Smooth muscle cell (in vitro differentiated cells): ENCODE measurements at regions not wholly inside any gene's neighbourhood (a gene's known extent, or its start where the extent isn't known, plus 50 kb on each side); places are given as distances from the start of the nearest gene placed in this dataset.

Source experiments
- DNase-seq: peaks from one replicate; lab custom pipeline; 2025; ENCODE audit not compliant: unreplicated experiment; lab: John Stamatoyannopoulos, UW
- H2AFZ ChIP-seq: fragments of 200-600 bp; sonication (generic); 2 replicates; pipeline ENCODE4 v1.6.0; 2016; ENCODE audit warnings: antibody characterized with exemption, low read depth, mild to moderate bottlenecking
- H3F3A ChIP-seq: fragments of 200-600 bp; sonication (generic); 2 replicates; pipeline ENCODE4 v1.6.0; 2017; ENCODE audit warnings: antibody characterized with exemption, low read depth
- H3K27ac ChIP-seq: fragments of 200-600 bp; sonication (generic); 2 replicates; pipeline ENCODE4 v1.5.1; 2016; ENCODE audit warnings: low read depth, mild to moderate bottlenecking
- H3K27me3 ChIP-seq: fragments of 200-600 bp; sonication (generic); 2 replicates; pipeline ENCODE4 v1.6.1; 2016; ENCODE audit warnings: low read depth, mild to moderate bottlenecking
- H3K36me3 ChIP-seq: fragments of 200-600 bp; sonication (generic); 2 replicates; pipeline ENCODE4 v1.5.1; 2016; ENCODE audit warnings: low read depth
- H3K4me1 ChIP-seq: fragments of 200-600 bp; sonication (generic); 2 replicates; pipeline ENCODE4 v1.5.1; 2016; ENCODE audit warnings: low read depth
- H3K4me2 ChIP-seq: fragments of 200-600 bp; sonication (generic); 2 replicates; pipeline ENCODE4 v1.6.0; 2016; ENCODE audit warnings: mild to moderate bottlenecking
- H3K4me3 ChIP-seq: fragments of 200-600 bp; sonication (generic); 2 replicates; pipeline ENCODE4 v1.5.1; 2016; ENCODE audit warnings: mild to moderate bottlenecking
- H3K79me2 ChIP-seq: fragments of 200-600 bp; sonication (generic); 2 replicates; pipeline ENCODE4 v1.6.0; 2016; ENCODE audit warnings: low read depth, mild to moderate bottlenecking
- H3K9ac ChIP-seq: fragments of 200-600 bp; sonication (generic); 2 replicates; pipeline ENCODE4 v1.6.0; 2016; ENCODE audit warnings: low read depth
- H3K9me3 ChIP-seq: fragments of 200-600 bp; sonication (generic); replicated peaks from 2 replicates; pipeline ENCODE4 v1.5.1; 2016; ENCODE audit warnings: low read depth
- H4K20me1 ChIP-seq: fragments of 200-600 bp; sonication (generic); 2 replicates; pipeline ENCODE4 v1.6.0; 2016; ENCODE audit warnings: low read depth
- WGBS: methylation state at CpG from one replicate; pipeline ENCODE4 v1.1.7; 2016; ENCODE audit warnings: low lambda C conversion rate; 5-methylcytosine and 5-hydroxymethylcytosine counted together
- TF ChIP-seq, protein P1 (sequence below): fragments of 200-600 bp; sonication (generic); IDR thresholded peaks from 2 replicates; pipeline ENCODE4 v1.5.1; 2017; ENCODE audit warnings: borderline replicate concordance, mild to moderate bottlenecking, antibody characterized with exemption; ENCODE audit not compliant: insufficient read depth, poor library complexity, severe bottlenecking

DNA sequence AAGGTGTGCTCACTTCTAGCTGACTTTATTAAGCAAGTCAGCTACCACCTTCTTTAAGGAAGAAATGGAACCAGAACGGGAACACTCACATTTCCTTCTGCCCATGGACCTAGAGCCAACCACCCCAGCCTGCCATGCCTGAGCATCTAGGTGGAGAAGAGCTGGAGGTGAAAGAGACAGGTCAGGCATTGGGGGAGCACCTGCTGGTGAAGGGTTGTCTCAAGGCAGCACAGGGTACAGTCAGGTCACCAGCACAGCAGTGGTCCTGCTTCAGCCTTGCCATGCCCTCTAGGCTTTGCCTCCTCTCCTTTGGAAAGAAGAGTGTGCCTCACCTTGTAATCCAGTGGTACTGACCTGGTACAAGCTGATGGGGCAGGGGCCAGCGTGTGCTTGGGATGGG, 107.9 kb downstream of the KCNF1 start:
- no peak overlapping the region for H3K4me3 ChIP-seq
- H2AFZ ChIP-seq: no peak overlapping the region
- no peak overlapping the region for H3K27ac ChIP-seq
- H3K9me3 ChIP-seq: no peaks in the 10 kb centered on the region
- H3K27me3 ChIP-seq: no peaks in the 10 kb centered on the region
- no peaks in the 10 kb centered on the region for H3K79me2 ChIP-seq
- H3F3A ChIP-seq: no peaks in the 10 kb centered on the region
- H3K36me3 ChIP-seq: no peaks in the 10 kb centered on the region
- no peaks in the 10 kb centered on the region for H4K20me1 ChIP-seq
- no peaks in the 10 kb centered on the region for H3K4me1 ChIP-seq
- no peak for DNase-seq
- WGBS: 91% methylated on average over 2 of the region's 2 CpGs
- TF ChIP-seq, protein P1, sequence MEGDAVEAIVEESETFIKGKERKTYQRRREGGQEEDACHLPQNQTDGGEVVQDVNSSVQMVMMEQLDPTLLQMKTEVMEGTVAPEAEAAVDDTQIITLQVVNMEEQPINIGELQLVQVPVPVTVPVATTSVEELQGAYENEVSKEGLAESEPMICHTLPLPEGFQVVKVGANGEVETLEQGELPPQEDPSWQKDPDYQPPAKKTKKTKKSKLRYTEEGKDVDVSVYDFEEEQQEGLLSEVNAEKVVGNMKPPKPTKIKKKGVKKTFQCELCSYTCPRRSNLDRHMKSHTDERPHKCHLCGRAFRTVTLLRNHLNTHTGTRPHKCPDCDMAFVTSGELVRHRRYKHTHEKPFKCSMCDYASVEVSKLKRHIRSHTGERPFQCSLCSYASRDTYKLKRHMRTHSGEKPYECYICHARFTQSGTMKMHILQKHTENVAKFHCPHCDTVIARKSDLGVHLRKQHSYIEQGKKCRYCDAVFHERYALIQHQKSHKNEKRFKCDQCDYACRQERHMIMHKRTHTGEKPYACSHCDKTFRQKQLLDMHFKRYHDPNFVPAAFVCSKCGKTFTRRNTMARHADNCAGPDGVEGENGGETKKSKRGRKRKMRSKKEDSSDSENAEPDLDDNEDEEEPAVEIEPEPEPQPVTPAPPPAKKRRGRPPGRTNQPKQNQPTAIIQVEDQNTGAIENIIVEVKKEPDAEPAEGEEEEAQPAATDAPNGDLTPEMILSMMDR: no peak
- no peak overlapping the region for H3K9ac ChIP-seq
- H3K4me2 ChIP-seq: no peak overlapping the region

DNA sequence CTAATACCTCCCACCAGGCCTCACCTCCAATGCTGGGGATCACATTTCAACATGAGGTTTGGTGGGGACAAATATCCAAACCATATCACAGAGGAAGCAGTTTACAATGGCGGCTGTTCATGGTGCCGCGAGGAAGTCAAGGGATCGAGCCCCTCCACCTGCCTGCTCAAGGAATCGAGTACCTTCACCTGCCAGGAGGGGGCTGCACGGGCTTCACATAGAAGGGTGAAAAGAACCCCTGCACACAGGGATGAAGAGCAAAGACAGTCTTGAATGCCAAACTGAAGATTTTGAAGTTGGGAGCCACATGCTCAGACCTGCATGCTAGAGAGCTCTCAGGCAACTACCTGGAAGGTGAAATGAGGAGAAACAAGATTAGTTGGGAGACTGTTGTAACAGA, 110.3 kb downstream of the KCNF1 start:
- no peaks in the 10 kb centered on the region for H3F3A ChIP-seq
- no peak overlapping the region for H3K9ac ChIP-seq
- no peak for DNase-seq
- 86% methylated on average over 6 of the region's 6 CpGs for WGBS
- no peaks in the 10 kb centered on the region for H3K27me3 ChIP-seq
- no peaks in the 10 kb centered on the region for H3K9me3 ChIP-seq
- H4K20me1 ChIP-seq: no peaks in the 10 kb centered on the region
- no peaks in the 10 kb centered on the region for H3K4me1 ChIP-seq
- H3K79me2 ChIP-seq: no peaks in the 10 kb centered on the region
- H3K4me2 ChIP-seq: no peak overlapping the region
- no peaks in the 10 kb centered on the region for H3K36me3 ChIP-seq
- no peak overlapping the region for H3K4me3 ChIP-seq
- no peak overlapping the region for H3K27ac ChIP-seq
- H2AFZ ChIP-seq: no peak overlapping the region
- TF ChIP-seq, protein P1: no peak

DNA sequence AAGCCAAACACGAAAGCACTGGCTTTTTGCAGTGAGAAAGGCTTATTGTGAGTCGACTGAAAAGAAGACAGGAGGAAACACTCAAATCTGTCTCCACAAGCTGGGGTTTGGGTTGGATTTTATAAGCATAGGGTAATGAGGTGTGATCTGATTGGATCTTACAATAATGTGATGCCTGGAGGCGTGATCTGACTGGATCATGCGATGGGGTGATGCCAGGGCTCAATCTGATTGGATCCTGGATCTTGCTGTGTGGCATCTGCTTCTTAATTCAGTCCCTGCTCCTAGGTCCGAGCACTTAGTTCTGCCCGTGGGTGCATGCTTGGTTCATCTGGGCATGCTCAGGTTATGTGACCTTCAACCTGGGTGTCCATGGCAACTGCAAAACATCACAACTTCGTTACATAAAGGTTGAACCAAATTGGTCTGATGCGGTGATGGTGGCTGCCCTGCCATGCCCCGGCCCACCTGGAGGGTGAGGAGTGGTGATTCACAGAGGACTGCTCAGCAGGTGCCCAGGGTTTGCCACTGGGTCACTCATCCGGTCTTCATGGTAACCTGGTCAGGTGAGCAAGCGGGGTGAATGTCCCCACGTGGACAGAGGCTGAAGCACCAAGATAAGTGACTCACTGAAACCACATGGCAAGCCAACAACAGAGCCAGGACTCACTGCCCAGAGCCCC, 111.0 kb downstream of the KCNF1 start:
- Histone ChIP-seq H3F3A (no peaks in the 10 kb centered on the region), H3K4me1 (no peaks in the 10 kb centered on the region), H2AFZ (no peak overlapping the region), H3K9me3 (no peaks in the 10 kb centered on the region), H3K36me3 (no peaks in the 10 kb centered on the region), H3K27ac (no peak overlapping the region), H3K9ac (no peak overlapping the region), H3K79me2 (no peaks in the 10 kb centered on the region), H3K4me3 (no peak overlapping the region), H3K27me3 (no peaks in the 10 kb centered on the region), H3K4me2 (no peak overlapping the region), H4K20me1 (no peaks in the 10 kb centered on the region)
- WGBS: 83% methylated on average over 12 of the region's 12 CpGs
- TF ChIP-seq, protein P1: no peak
- no peak for DNase-seq
